Endothelial cell of umbilical vein (primary cell): ENCODE measurements at regions not wholly inside any gene's neighbourhood (a gene's known extent, or its start where the extent isn't known, plus 50 kb on each side); places are given as distances from the start of the nearest gene placed in this dataset.

ENCODE experiments used
- BruUV-seq: library from RNA; stranded (reverse); fragments of 400-500 nt; replicated peaks from 2 replicates; lab custom pipeline; 2021; lab: Mats Ljungman, UMichigan
- CTCF ChIA-PET: fragments of 300-600, 350-600 bp; sonication (Branson Sonifier 250); formaldehyde crosslinking; loops from one replicate; lab custom pipeline; 2021; ENCODE audit warnings: antibody characterized with exemption, inconsistent platforms; lab: Charles Lee
- POLR2A ChIA-PET: fragments of 300-600, 350-600 bp; sonication (Branson Sonifier 250); formaldehyde crosslinking; loops from one replicate; lab custom pipeline; 2021; ENCODE audit warnings: antibody characterized with exemption, inconsistent platforms; lab: Charles Lee
- DNase-seq: peaks from one replicate; pipeline ENCODE4 v3.0.0-alpha.2; 2011; ENCODE audit warnings: low read depth, low spot score
- FAIRE-seq: peaks from 2 replicates; lab custom pipeline; 2011; peaks lifted over from hg19 to GRCh38; lab: Jason Lieb, UNC
- H2AFZ ChIP-seq: 2 replicates; pipeline ENCODE4 v1.6.0; 2012; ENCODE audit warnings: low read depth, low read length, control low read depth, inconsistent platforms
- H3K27ac ChIP-seq: 2 replicates; pipeline ENCODE4 v1.5.1; 2011; ENCODE audit warnings: low read depth, mild to moderate bottlenecking, control low read depth, low read length, moderate library complexity; ENCODE audit not compliant: insufficient read depth
- H3K27me3 ChIP-seq, 2 experiments: 2 replicates each; pipeline versions ENCODE4 v1.6.0 to v1.6.1; 2011; ENCODE audit warnings: low read length in 2 of 2, mixed read lengths in 1 of 2; ENCODE audit not compliant: control insufficient read depth in 2 of 2, insufficient read depth in 2 of 2
- H3K36me3 ChIP-seq, 2 experiments: 2 replicates in 1 of 2; 3 replicates in 1 of 2; pipeline ENCODE4 v1.5.1; 2011; ENCODE audit warnings: low read length in 2 of 2, mild to moderate bottlenecking in 1 of 2, moderate library complexity in 1 of 2; ENCODE audit not compliant: control insufficient read depth in 2 of 2, insufficient read depth in 2 of 2; ENCODE audit errors: extremely low read depth in 1 of 2
- H3K4me1 ChIP-seq: 3 replicates; pipeline ENCODE4 v1.5.1; 2011; ENCODE audit warnings: mild to moderate bottlenecking, low read length; ENCODE audit not compliant: control insufficient read depth, insufficient read depth; ENCODE audit errors: extremely low read depth
- H3K4me2 ChIP-seq: 2 replicates; pipeline ENCODE4 v1.6.1; 2011; ENCODE audit warnings: low read length, control low read depth, mixed read lengths; ENCODE audit not compliant: insufficient read depth
- H3K4me3 ChIP-seq, 3 experiments: fragments of 200-600 bp in 1 of 3; sonication (generic), shearing (Covaris generic) in 1 of 3; replicated peaks in 1 of 3; 2 replicates each; pipeline ENCODE4 v1.5.1; 2011 to 2016; ENCODE audit warnings: control low read depth in 3 of 3, low read length in 3 of 3, mild to moderate bottlenecking in 2 of 3, inconsistent platforms in 1 of 3, low read depth in 1 of 3, moderate library complexity in 1 of 3; ENCODE audit not compliant: insufficient read depth in 1 of 3
- H3K79me2 ChIP-seq: 2 replicates; pipeline ENCODE4 v1.6.0; 2012; ENCODE audit warnings: low read length, inconsistent platforms; ENCODE audit not compliant: control insufficient read depth, insufficient read depth
- H3K9ac ChIP-seq: replicated peaks from 2 replicates; pipeline ENCODE3; 2011; ENCODE audit warnings: low read length, control low read depth; ENCODE audit not compliant: insufficient read depth; ENCODE audit errors: extremely low read depth
- H3K9me1 ChIP-seq: replicated peaks from 3 replicates; pipeline ENCODE4 v1.6.0; 2011; ENCODE audit warnings: mild to moderate bottlenecking, low read length; ENCODE audit not compliant: control insufficient read depth, insufficient read depth; ENCODE audit errors: extremely low read depth
- H3K9me3 ChIP-seq: replicated peaks from 2 replicates; pipeline ENCODE4 v1.5.1; 2012; ENCODE audit warnings: low read length, inconsistent platforms; ENCODE audit not compliant: control insufficient read depth, insufficient read depth
- H4K20me1 ChIP-seq: replicated peaks from 2 replicates; pipeline ENCODE3; 2011; ENCODE audit warnings: mild to moderate bottlenecking, low read length; ENCODE audit not compliant: control insufficient read depth, insufficient read depth; ENCODE audit errors: extremely low read depth
- EZH2 ChIP-seq: IDR thresholded peaks from 2 replicates; pipeline ENCODE4 v1.6.1; 2012; ENCODE audit warnings: borderline replicate concordance, low read depth, mild to moderate bottlenecking, moderate library complexity, low read length, inconsistent platforms; ENCODE audit not compliant: severe bottlenecking
- FOS ChIP-seq: IDR thresholded peaks from 2 replicates; pipeline ENCODE4 v1.6.1; 2011; ENCODE audit warnings: mild to moderate bottlenecking, low read length, moderate library complexity, borderline replicate concordance; ENCODE audit not compliant: insufficient read depth
- GATA2 ChIP-seq: IDR thresholded peaks from 2 replicates; pipeline ENCODE4 v1.7.0; 2011; ENCODE audit warnings: low read depth, mild to moderate bottlenecking, moderate library complexity, mixed read lengths, low read length; ENCODE audit not compliant: insufficient read length, insufficient read depth
- JUN ChIP-seq: IDR thresholded peaks from 2 replicates; pipeline ENCODE4 v1.6.1; 2011; ENCODE audit warnings: borderline replicate concordance, low read depth; ENCODE audit not compliant: insufficient read length, insufficient read depth
- MYC ChIP-seq: IDR thresholded peaks from one replicate; pipeline ENCODE4 v1.6.1; 2011; ENCODE audit warnings: mild to moderate bottlenecking, low read depth, low read length
- POLR2A ChIP-seq: IDR thresholded peaks from 2 replicates; pipeline ENCODE4 v1.6.1; 2012; ENCODE audit warnings: low read depth, mild to moderate bottlenecking, control low read depth, low read length
- POLR2AphosphoS5 ChIP-seq: IDR thresholded peaks from 2 replicates; pipeline ENCODE4 v1.6.1; 2012; ENCODE audit warnings: low read depth, mild to moderate bottlenecking, control low read depth, low read length, moderate library complexity; ENCODE audit not compliant: insufficient read depth
- dilution Hi-C: fragments of 300-500 bp; cut with MboI; formaldehyde crosslinking; loops from one replicate; pipeline ENCODE4 v1.15.0; 2019; ENCODE audit warnings: low sequenced_read_pairs; ENCODE audit not compliant: extremely low pct_ligation_motif_present
- intact Hi-C: fragments of 100-400 bp; cut with micrococcal nuclease; formaldehyde crosslinking; loops from one replicate; pipeline ENCODE4 v1.10.0; 2022
- TF ChIP-seq, protein P1 (sequence below), 2 donors: IDR thresholded peaks; 1 replicate in 1 of 2; 2 replicates in 1 of 2; pipeline ENCODE4 v1.5.1; 2011; ENCODE audit warnings: low read length in 2 of 2, mild to moderate bottlenecking in 2 of 2, moderate library complexity in 2 of 2, control low read depth in 1 of 2, inconsistent platforms in 1 of 2, low read depth in 1 of 2; ENCODE audit not compliant: insufficient read depth in 1 of 2; ENCODE audit errors: extremely low read depth in 1 of 2
- TF ChIP-seq, protein P2 (sequence below): IDR thresholded peaks from 2 replicates; pipeline ENCODE4 v1.6.1; 2011; ENCODE audit not compliant: insufficient read depth, insufficient read length

GRCh38 chr13:86155756-86156155 is 356.5 kb upstream of the SLITRK6 start:
- intact Hi-C loops: no loop called here
- Histone ChIP-seq H3K27me3 (no peaks in the 10 kb centered on the region), H3K79me2 (no peaks in the 10 kb centered on the region), H2AFZ (no peak overlapping the region), H3K4me2 (no peak overlapping the region), H3K4me1 (no peaks in the 10 kb centered on the region), H3K9me1 (no peaks in the 10 kb centered on the region), H3K27ac (no peak overlapping the region), H3K36me3 (no peaks in the 10 kb centered on the region), H3K4me3 (no peak overlapping the region), H3K9me3 (peaks cover 3% of the 10 kb centered on the region), H3K9ac (no peak overlapping the region), H4K20me1 (no peaks in the 10 kb centered on the region)
- POLR2A ChIA-PET: no interaction called here
- CTCF ChIA-PET: no interaction called here
- no peak for FAIRE-seq
- dilution Hi-C loops: no loop called here
- no peak for DNase-seq
- BruUV-seq: no TSS peak
- TF ChIP-seq GATA2 (no peak), POLR2AphosphoS5 (no peak), FOS (no peak), MYC (no peak), EZH2 (no peak), JUN (no peak), POLR2A (no peak)
- TF ChIP-seq, protein P1, sequence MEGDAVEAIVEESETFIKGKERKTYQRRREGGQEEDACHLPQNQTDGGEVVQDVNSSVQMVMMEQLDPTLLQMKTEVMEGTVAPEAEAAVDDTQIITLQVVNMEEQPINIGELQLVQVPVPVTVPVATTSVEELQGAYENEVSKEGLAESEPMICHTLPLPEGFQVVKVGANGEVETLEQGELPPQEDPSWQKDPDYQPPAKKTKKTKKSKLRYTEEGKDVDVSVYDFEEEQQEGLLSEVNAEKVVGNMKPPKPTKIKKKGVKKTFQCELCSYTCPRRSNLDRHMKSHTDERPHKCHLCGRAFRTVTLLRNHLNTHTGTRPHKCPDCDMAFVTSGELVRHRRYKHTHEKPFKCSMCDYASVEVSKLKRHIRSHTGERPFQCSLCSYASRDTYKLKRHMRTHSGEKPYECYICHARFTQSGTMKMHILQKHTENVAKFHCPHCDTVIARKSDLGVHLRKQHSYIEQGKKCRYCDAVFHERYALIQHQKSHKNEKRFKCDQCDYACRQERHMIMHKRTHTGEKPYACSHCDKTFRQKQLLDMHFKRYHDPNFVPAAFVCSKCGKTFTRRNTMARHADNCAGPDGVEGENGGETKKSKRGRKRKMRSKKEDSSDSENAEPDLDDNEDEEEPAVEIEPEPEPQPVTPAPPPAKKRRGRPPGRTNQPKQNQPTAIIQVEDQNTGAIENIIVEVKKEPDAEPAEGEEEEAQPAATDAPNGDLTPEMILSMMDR (IDR thresholded peaks at IDR 0.05; ENCODE audit: extremely low read depth in 1 of 2, insufficient read depth in 1 of 2, low read depth in 1 of 2, low read length in 2 of 2): no peak
- TF ChIP-seq, protein P2, sequence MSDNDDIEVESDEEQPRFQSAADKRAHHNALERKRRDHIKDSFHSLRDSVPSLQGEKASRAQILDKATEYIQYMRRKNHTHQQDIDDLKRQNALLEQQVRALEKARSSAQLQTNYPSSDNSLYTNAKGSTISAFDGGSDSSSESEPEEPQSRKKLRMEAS: no peak
